ENCODE measurements at regions not wholly inside any gene's neighbourhood (a gene's known extent, or its start where the extent isn't known, plus 50 kb on each side); places are given as distances from the start of the nearest gene placed in this dataset.
"Not testable (repeated sequence)": the region's sequence is repeated elsewhere in the genome, so short reads cannot be mapped to it uniquely, and the experiment has no call there.

DNA sequence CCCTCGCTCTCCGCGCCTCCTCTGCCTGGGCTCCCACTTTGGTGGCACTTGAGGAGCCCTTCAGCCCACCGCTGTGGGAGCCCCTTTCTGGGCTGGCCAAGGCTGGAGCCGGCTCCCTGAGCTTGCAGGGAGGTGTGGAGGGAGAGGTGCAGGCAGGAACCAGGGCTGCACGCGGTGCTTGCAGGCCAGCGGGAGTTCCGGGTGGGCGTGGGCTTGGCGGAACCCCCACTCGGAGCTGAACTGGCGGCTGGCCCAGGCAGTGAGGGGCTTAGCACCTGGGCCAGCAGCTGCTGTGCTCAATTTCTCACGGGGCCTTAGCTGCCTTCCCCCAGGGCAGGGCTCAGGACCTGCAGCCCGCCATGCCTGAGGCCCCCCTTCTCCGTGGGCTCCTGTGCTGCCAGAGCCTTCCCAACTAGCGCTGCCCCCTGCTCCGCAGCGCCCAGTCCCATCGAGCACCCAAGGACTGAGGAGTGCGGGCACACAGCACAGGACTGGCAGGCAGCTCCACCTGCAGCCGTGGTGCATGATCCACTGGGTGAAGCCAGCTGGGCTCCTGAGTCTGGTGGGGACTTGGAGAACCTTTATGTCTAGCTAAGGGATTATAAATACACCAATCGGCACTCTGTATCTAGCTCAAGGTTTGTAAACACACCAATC is 200.2 kb upstream of the RIMS1 start:
- POLR2A ChIA-PET; H3K27ac ChIP-seq (ENCODE audit: extremely low read depth, low read depth, low read length); H3K4me3 ChIP-seq (ENCODE audit: low read depth, low read length); H3K9me3 ChIP-seq (ENCODE audit: control insufficient read depth, insufficient read depth, low read depth, low read length); H3K36me3 ChIP-seq (ENCODE audit: control insufficient read depth in 2 of 2, insufficient read depth in 1 of 2, low read length in 2 of 2); H3K4me1 ChIP-seq (ENCODE audit: control insufficient read depth, insufficient read depth, low read length): not testable (repeated sequence)
- CTCF ChIA-PET = interaction anchor here (1.2 kb wide), 1 partner anchor 13 kb away, joined by 7 read pairs; no protein-coding TSS in a partner anchor

GRCh38 chr6:71698702-71699101 is 187.6 kb upstream of the RIMS1 start:
- CTCF ChIA-PET = interaction anchor here (0.6 kb wide), 1 partner anchor 29 kb away, joined by 4 read pairs; no protein-coding TSS in a partner anchor
- Histone ChIP-seq H3K36me3 (ENCODE audit: control insufficient read depth in 2 of 2, insufficient read depth in 1 of 2, low read length in 2 of 2) (no peaks in the 10 kb centered on the region), H3K4me1 (ENCODE audit: control insufficient read depth, insufficient read depth, low read length) (no peaks in the 10 kb centered on the region), H3K9me3 (ENCODE audit: control insufficient read depth, insufficient read depth, low read depth, low read length) (no peaks in the 10 kb centered on the region), H3K4me3 (ENCODE audit: low read depth, low read length) (no peak overlapping the region), H3K27ac (ENCODE audit: extremely low read depth, low read depth, low read length) (no peak overlapping the region)
- TF ChIP-seq ZNF776 (tag by site-specific recombination; IDR thresholded peaks at IDR 0.05; ENCODE audit: borderline replicate concordance) (no peak), SETDB1 (IDR thresholded peaks at IDR 0.05; ENCODE audit: insufficient read length, low read length) (peak; percentile 23)
- POLR2A ChIA-PET = no interaction called here

GRCh38 chr6:71706523-71706922 is 179.8 kb upstream of the RIMS1 start:
- TF ChIP-seq, protein P1, sequence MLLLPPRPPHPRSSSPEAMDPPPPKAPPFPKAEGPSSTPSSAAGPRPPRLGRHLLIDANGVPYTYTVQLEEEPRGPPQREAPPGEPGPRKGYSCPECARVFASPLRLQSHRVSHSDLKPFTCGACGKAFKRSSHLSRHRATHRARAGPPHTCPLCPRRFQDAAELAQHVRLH (tag by site-specific recombination; IDR thresholded peaks at IDR 0.05) = no peak
- TF ChIP-seq KLF1 (tag by site-specific recombination; IDR thresholded peaks at IDR 0.05) (no peak), ZNF777 (tag by site-specific recombination; IDR thresholded peaks at IDR 0.05; ENCODE audit: borderline replicate concordance) (no peak), ZNF792 (tag by site-specific recombination; IDR thresholded peaks at IDR 0.05) (no peak), ZNF114 (tag by site-specific recombination; IDR thresholded peaks at IDR 0.05) (no peak), ZNF843 (tag by site-specific recombination; IDR thresholded peaks at IDR 0.05) (no peak), ZNF169 (tag by site-specific recombination; IDR thresholded peaks at IDR 0.05) (no peak), ZNF175 (tag by site-specific recombination; IDR thresholded peaks at IDR 0.05) (no peak)
- TF ChIP-seq, protein P2, sequence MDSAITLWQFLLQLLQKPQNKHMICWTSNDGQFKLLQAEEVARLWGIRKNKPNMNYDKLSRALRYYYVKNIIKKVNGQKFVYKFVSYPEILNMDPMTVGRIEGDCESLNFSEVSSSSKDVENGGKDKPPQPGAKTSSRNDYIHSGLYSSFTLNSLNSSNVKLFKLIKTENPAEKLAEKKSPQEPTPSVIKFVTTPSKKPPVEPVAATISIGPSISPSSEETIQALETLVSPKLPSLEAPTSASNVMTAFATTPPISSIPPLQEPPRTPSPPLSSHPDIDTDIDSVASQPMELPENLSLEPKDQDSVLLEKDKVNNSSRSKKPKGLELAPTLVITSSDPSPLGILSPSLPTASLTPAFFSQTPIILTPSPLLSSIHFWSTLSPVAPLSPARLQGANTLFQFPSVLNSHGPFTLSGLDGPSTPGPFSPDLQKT (IDR thresholded peaks at IDR 0.05; ENCODE audit: borderline replicate concordance, low read depth, low read length) = no peak
- TF ChIP-seq, protein P3, sequence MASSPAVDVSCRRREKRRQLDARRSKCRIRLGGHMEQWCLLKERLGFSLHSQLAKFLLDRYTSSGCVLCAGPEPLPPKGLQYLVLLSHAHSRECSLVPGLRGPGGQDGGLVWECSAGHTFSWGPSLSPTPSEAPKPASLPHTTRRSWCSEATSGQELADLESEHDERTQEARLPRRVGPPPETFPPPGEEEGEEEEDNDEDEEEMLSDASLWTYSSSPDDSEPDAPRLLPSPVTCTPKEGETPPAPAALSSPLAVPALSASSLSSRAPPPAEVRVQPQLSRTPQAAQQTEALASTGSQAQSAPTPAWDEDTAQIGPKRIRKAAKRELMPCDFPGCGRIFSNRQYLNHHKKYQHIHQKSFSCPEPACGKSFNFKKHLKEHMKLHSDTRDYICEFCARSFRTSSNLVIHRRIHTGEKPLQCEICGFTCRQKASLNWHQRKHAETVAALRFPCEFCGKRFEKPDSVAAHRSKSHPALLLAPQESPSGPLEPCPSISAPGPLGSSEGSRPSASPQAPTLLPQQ (tag by site-specific recombination; IDR thresholded peaks at IDR 0.05) = no peak
- TF ChIP-seq, protein P4, sequence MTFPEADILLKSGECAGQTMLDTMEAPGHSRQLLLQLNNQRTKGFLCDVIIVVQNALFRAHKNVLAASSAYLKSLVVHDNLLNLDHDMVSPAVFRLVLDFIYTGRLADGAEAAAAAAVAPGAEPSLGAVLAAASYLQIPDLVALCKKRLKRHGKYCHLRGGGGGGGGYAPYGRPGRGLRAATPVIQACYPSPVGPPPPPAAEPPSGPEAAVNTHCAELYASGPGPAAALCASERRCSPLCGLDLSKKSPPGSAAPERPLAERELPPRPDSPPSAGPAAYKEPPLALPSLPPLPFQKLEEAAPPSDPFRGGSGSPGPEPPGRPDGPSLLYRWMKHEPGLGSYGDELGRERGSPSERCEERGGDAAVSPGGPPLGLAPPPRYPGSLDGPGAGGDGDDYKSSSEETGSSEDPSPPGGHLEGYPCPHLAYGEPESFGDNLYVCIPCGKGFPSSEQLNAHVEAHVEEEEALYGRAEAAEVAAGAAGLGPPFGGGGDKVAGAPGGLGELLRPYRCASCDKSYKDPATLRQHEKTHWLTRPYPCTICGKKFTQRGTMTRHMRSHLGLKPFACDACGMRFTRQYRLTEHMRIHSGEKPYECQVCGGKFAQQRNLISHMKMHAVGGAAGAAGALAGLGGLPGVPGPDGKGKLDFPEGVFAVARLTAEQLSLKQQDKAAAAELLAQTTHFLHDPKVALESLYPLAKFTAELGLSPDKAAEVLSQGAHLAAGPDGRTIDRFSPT (tag by site-specific recombination; IDR thresholded peaks at IDR 0.05) = no peak
- TF ChIP-seq, protein P5, sequence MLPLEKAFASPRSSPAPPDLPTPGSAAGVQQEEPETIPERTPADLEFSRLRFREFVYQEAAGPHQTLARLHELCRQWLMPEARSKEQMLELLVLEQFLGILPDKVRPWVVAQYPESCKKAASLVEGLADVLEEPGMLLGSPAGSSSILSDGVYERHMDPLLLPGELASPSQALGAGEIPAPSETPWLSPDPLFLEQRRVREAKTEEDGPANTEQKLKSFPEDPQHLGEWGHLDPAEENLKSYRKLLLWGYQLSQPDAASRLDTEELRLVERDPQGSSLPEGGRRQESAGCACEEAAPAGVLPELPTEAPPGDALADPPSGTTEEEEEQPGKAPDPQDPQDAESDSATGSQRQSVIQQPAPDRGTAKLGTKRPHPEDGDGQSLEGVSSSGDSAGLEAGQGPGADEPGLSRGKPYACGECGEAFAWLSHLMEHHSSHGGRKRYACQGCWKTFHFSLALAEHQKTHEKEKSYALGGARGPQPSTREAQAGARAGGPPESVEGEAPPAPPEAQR (tag by site-specific recombination; IDR thresholded peaks at IDR 0.05) = no peak
- ChIA-PET CTCF (no interaction called here), POLR2A (no interaction called here)
- Histone ChIP-seq H3K27ac (ENCODE audit: extremely low read depth, low read depth, low read length) (no peak overlapping the region), H3K9me3 (ENCODE audit: control insufficient read depth, insufficient read depth, low read depth, low read length) (no peaks in the 10 kb centered on the region), H3K36me3 (ENCODE audit: control insufficient read depth in 2 of 2, insufficient read depth in 1 of 2, low read length in 2 of 2) (no peaks in the 10 kb centered on the region), H3K4me3 (ENCODE audit: low read depth, low read length) (no peak overlapping the region), H3K4me1 (ENCODE audit: control insufficient read depth, insufficient read depth, low read length) (no peaks in the 10 kb centered on the region)
